ENCODE measurements at regions not wholly inside any gene's neighbourhood (a gene's known extent, or its start where the extent isn't known, plus 50 kb on each side); places are given as distances from the start of the nearest gene placed in this dataset.

- TF ChIP-seq CTCF (IDR thresholded peaks at IDR 0.05; ENCODE audit: low read depth, low read length, missing input control) (no peak), GABPA (IDR thresholded peaks at IDR 0.05 in 1 of 2, conservative IDR thresholded peaks at IDR 0.05 in 1 of 2) (no peak), EGR1 (IDR thresholded peaks at IDR 0.05; ENCODE audit: low read depth in 2 of 2) (no peak)
- WGBS = 92% methylated on average over 2 of the region's 2 CpGs
- no peaks in the 10 kb centered on the region for H3K9me3 ChIP-seq (ENCODE audit: control insufficient read depth in 4 of 4, low read length in 3 of 4)
- DNase-seq (ENCODE audit: low spot score) = no peak
- no peak overlapping the region for H3K4me3 ChIP-seq (ENCODE audit: low read depth in 1 of 3, low read length in 3 of 3)
- no peaks in the 10 kb centered on the region for H3K4me1 ChIP-seq (ENCODE audit: control insufficient read depth in 4 of 4, insufficient read depth in 4 of 4, low read length in 3 of 4)
- no peak overlapping the region for H3K27ac ChIP-seq (ENCODE audit: low read depth in 1 of 2, low read length in 2 of 2)
- no peaks in the 10 kb centered on the region for H3K27me3 ChIP-seq (ENCODE audit: control insufficient read depth in 4 of 4, insufficient read depth in 4 of 4, low read length in 3 of 4)
- H3K9ac ChIP-seq (ENCODE audit: low read depth in 1 of 2, low read length in 2 of 2) = no peak overlapping the region
- no peaks in the 10 kb centered on the region for H3K36me3 ChIP-seq (ENCODE audit: control insufficient read depth in 4 of 4, insufficient read depth in 3 of 4, low read depth in 1 of 4, low read length in 3 of 4)
These were observed 366.6 kb downstream of the OSTF1 start for GRCh38 chr9:75454891-75455290.

- Histone ChIP-seq H3K9me3 (ENCODE audit: control insufficient read depth in 4 of 4, low read length in 3 of 4) (no peaks in the 10 kb centered on the region), H3K4me3 (ENCODE audit: low read depth in 1 of 3, low read length in 3 of 3) (no peak overlapping the region), H3K36me3 (ENCODE audit: control insufficient read depth in 4 of 4, insufficient read depth in 3 of 4, low read depth in 1 of 4, low read length in 3 of 4) (no peaks in the 10 kb centered on the region), H3K9ac (ENCODE audit: low read depth in 1 of 2, low read length in 2 of 2) (no peak overlapping the region), H3K4me1 (ENCODE audit: control insufficient read depth in 4 of 4, insufficient read depth in 4 of 4, low read length in 3 of 4) (no peaks in the 10 kb centered on the region), H3K27ac (ENCODE audit: low read depth in 1 of 2, low read length in 2 of 2) (no peak overlapping the region), H3K27me3 (ENCODE audit: control insufficient read depth in 4 of 4, insufficient read depth in 4 of 4, low read length in 3 of 4) (no peaks in the 10 kb centered on the region)
- DNase-seq (ENCODE audit: low spot score) = no peak
- TF ChIP-seq HNF4A (conservative IDR thresholded peaks at IDR 0.05) = no peak
- TF ChIP-seq FOXA2 (IDR thresholded peaks at IDR 0.05) = no peak
- 40% methylated on average over 1 of the region's 1 CpG for WGBS
These were observed 367.2 kb downstream of the OSTF1 start for GRCh38 chr9:75455444-75455921.

- Histone ChIP-seq H3K4me1 (ENCODE audit: control insufficient read depth in 4 of 4, insufficient read depth in 4 of 4, low read length in 3 of 4) (no peaks in the 10 kb centered on the region), H3K36me3 (ENCODE audit: control insufficient read depth in 4 of 4, insufficient read depth in 3 of 4, low read depth in 1 of 4, low read length in 3 of 4) (no peaks in the 10 kb centered on the region), H3K27ac (ENCODE audit: low read depth in 1 of 2, low read length in 2 of 2) (no peak overlapping the region), H3K4me3 (ENCODE audit: low read depth in 1 of 3, low read length in 3 of 3) (no peak overlapping the region), H3K9ac (ENCODE audit: low read depth in 1 of 2, low read length in 2 of 2) (no peak overlapping the region), H3K9me3 (ENCODE audit: control insufficient read depth in 4 of 4, low read length in 3 of 4) (no peaks in the 10 kb centered on the region), H3K27me3 (ENCODE audit: control insufficient read depth in 4 of 4, insufficient read depth in 4 of 4, low read length in 3 of 4) (no peaks in the 10 kb centered on the region)
- TF ChIP-seq EGR1 (IDR thresholded peaks at IDR 0.05; ENCODE audit: low read depth in 2 of 2) (no peak), NR2F2 (IDR thresholded peaks at IDR 0.05) (no peak), REST (IDR thresholded peaks at IDR 0.05) (no peak), GABPA (IDR thresholded peaks at IDR 0.05 in 1 of 2, conservative IDR thresholded peaks at IDR 0.05 in 1 of 2) (no peak), FOXA2 (IDR thresholded peaks at IDR 0.05) (no peak), TAF1 (conservative IDR thresholded peaks at IDR 0.05) (no peak)
- no peak for DNase-seq (ENCODE audit: low spot score)
These were observed 368.4 kb downstream of the OSTF1 start for GRCh38 chr9:75456698-75457097.

All from liver (tissue), 8 donors.